Activated naive CD4-positive, alpha-beta T cell treated with anti-CD3 and anti-CD28 coated beads for 36 hours (primary cell): ENCODE measurements at regions not wholly inside any gene's neighbourhood (a gene's known extent, or its start where the extent isn't known, plus 50 kb on each side); places are given as distances from the start of the nearest gene placed in this dataset.
"Not testable (repeated sequence)": the region's sequence is repeated elsewhere in the genome, so short reads cannot be mapped to it uniquely, and the experiment has no call there.

Experiments
- CTCF ChIA-PET: fragments of 350-600 bp; sonication (Branson Sonifier 250); formaldehyde crosslinking; loops from one replicate; lab custom pipeline; 2021; ENCODE audit warnings: antibody characterized with exemption; lab: Charles Lee
- DNase-seq: peaks from one replicate; pipeline ENCODE4 v3.0.0-alpha.2; 2020
- H3K27ac Mint-ChIP-seq: one replicate; pipeline ENCODE4 v1.8.0; 2021; ENCODE audit warnings: mild to moderate bottlenecking, mixed read lengths
- H3K27me3 Mint-ChIP-seq: one replicate; pipeline ENCODE4 v1.8.0; 2021; ENCODE audit warnings: low read depth, mixed read lengths
- H3K36me3 Mint-ChIP-seq: one replicate; pipeline ENCODE4 v1.8.0; 2021; ENCODE audit warnings: low read depth, mixed read lengths
- H3K4me1 Mint-ChIP-seq: one replicate; pipeline ENCODE4 v1.8.0; 2021; ENCODE audit warnings: low read depth, mixed read lengths
- H3K4me3 Mint-ChIP-seq: one replicate; pipeline ENCODE4 v1.8.0; 2021; ENCODE audit warnings: mild to moderate bottlenecking, moderate library complexity, mixed read lengths
- H3K9me3 Mint-ChIP-seq: one replicate; pipeline ENCODE4 v1.8.0; 2021; ENCODE audit warnings: mixed read lengths
- intact Hi-C: fragments of 100-400 bp; cut with micrococcal nuclease; formaldehyde crosslinking; loops from one replicate; pipeline ENCODE4 v1.15.1; 2023

DNA sequence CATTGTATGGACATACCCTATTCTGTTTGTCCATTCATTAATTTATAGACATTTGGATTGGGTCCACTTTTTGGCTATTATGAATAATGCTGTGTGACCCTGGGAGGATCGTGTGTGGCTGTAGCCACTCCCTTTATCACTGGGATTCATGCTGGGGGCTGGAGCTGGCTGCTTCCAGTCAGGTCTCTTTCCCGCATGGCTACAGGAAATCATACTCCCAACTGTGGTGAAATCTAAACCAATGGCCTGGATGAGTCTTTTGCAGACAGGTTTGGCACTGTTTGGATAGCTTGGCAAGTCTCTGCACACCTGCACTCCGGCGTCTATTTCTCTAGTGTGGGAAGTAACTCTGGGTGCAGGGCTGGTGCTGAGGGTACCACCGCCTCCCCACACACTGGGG lies 80.4 kb downstream of the RIN2 start:
- no peak overlapping the region for H3K4me3 Mint-ChIP-seq
- intact Hi-C loops: no loop called here
- no peaks in the 10 kb centered on the region for H3K4me1 Mint-ChIP-seq
- CTCF ChIA-PET: no interaction called here
- no peak for DNase-seq
- H3K27me3 Mint-ChIP-seq: peaks cover 5% of the 10 kb centered on the region
- H3K9me3 Mint-ChIP-seq: no peaks in the 10 kb centered on the region
- no peak overlapping the region for H3K27ac Mint-ChIP-seq
- no peaks in the 10 kb centered on the region for H3K36me3 Mint-ChIP-seq

DNA sequence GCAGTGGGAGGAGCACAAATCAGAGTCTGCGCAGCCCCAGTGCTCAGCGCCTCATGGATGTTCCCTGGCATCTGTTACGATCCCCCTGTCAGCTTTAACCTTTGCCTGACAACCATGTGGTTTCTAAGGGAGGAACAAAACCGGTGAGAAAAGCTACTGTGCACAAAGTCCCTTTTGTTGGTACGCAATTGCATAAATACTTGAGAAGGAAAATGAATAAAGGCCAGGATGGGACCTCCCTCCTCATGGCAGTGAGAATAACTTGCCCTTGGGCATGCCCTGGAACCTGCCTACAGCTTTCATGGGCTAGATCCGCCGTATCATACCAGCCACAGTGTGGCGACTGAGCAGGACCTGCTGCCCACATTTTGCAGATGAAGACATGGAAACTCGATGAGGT lies 81.0 kb downstream of the RIN2 start:
- H3K36me3 Mint-ChIP-seq: no peaks in the 10 kb centered on the region
- H3K4me3 Mint-ChIP-seq: no peak overlapping the region
- intact Hi-C loops: no loop called here
- H3K27me3 Mint-ChIP-seq: peaks cover 5% of the 10 kb centered on the region
- H3K27ac Mint-ChIP-seq: no peak overlapping the region
- CTCF ChIA-PET: no interaction called here
- no peaks in the 10 kb centered on the region for H3K4me1 Mint-ChIP-seq
- DNase-seq: no peak
- H3K9me3 Mint-ChIP-seq: no peaks in the 10 kb centered on the region

DNA sequence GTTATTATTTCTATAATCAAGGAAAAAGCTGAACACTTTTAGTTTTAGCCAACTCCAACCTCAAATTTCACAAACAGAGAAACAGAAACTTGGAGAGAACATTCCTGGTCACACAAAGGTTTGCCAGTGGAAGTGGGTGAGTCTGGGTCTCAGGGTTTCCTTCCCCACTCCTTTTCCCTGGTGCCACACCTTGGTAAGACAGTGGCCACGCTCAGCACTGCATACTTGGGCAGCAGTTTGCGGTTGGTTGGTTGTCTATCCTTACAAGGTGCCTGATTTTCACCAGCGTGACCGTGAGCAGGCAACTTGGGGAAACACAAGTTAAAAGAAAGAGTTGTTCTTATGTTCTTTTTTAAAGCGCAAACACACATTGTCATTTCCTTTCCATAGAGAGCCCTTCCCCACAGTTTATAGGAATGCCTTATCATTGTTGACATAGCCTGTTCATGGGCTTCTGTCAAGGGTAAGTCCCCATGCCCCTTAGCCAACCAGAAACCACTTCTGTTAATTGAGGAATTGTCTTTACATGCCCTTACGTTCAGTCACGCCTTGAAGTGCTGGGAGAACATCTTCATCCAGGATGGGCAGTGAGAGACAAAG lies 82.2 kb downstream of the RIN2 start:
- H3K27me3 Mint-ChIP-seq: peaks cover 5% of the 10 kb centered on the region
- no peak for DNase-seq
- CTCF ChIA-PET: no interaction called here
- H3K27ac Mint-ChIP-seq: no peak overlapping the region
- no peaks in the 10 kb centered on the region for H3K36me3 Mint-ChIP-seq
- intact Hi-C loops: no loop called here
- H3K4me3 Mint-ChIP-seq: no peak overlapping the region
- H3K9me3 Mint-ChIP-seq: peaks cover 2% of the 10 kb centered on the region
- no peaks in the 10 kb centered on the region for H3K4me1 Mint-ChIP-seq

DNA sequence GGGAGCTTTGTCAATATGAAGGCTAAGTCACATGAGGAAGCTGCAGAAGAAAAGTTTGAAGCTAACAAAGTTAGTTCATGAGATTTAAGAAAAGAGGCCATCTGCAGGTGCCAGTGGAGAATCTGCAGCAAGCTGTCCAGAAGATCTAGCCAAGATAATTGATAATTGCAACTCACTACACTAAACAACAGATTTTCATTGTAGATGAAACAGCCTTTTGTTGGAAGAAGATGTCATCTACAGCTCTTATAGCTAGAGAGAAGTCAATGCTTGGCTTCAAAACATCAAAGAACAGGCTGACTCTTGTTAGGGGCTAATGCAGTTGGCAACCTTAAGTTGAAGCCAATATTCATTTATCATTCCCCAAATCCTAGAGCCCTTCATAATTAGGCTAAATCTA lies 83.7 kb downstream of the RIN2 start:
- Mint-ChIP-seq H3K4me3 (no peak overlapping the region), H3K36me3 (no peaks in the 10 kb centered on the region), H3K27ac (no peak overlapping the region), H3K27me3 (peaks cover 8% of the 10 kb centered on the region), H3K9me3 (peaks cover 4% of the 10 kb centered on the region), H3K4me1 (no peaks in the 10 kb centered on the region)
- no peak for DNase-seq
- CTCF ChIA-PET: no interaction called here
- intact Hi-C loops: no loop called here

DNA sequence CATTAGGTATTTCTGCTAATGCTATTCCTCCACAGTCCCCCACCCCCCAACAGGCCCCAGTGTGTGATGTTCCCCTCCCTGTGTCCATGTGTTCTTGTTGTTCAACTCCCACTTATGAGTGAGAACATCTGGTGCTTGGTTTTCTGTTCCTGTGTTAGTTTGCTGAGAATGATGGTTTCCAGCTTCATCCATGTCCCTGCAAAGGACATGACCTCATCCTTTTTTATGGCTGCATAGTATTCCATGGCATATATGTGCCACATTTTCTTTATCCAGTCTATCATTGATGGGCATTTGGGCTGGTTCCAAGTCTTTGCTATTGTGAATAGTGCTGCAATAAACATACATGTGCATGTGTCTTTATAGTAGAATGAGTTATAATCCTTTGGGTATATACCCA lies 86.8 kb downstream of the RIN2 start:
- H3K36me3 Mint-ChIP-seq, DNase-seq, H3K27me3 Mint-ChIP-seq, intact Hi-C loops, H3K4me3 Mint-ChIP-seq, H3K27ac Mint-ChIP-seq, H3K4me1 Mint-ChIP-seq, H3K9me3 Mint-ChIP-seq, CTCF ChIA-PET: not testable (repeated sequence)

DNA sequence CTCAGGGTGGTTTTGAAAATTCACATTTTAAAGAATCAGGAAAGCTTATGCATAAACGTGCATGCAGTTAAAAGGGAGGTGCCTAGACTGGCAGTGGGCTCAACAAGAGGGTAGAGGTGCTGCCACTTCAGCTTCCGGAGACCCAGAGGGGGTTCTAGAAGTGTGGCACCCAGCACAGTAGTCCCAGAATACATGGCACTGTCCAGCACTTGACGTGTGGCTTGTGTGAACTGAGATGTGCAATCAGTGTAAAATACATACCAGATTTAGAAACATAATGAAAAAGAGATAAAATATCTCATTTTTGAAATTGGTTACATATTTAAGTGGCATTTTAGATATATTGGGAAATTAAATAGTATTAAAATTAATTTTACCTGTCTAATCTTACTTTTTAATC lies 89.3 kb downstream of the RIN2 start:
- DNase-seq: no peak
- no peaks in the 10 kb centered on the region for H3K36me3 Mint-ChIP-seq
- CTCF ChIA-PET: no interaction called here

DNA sequence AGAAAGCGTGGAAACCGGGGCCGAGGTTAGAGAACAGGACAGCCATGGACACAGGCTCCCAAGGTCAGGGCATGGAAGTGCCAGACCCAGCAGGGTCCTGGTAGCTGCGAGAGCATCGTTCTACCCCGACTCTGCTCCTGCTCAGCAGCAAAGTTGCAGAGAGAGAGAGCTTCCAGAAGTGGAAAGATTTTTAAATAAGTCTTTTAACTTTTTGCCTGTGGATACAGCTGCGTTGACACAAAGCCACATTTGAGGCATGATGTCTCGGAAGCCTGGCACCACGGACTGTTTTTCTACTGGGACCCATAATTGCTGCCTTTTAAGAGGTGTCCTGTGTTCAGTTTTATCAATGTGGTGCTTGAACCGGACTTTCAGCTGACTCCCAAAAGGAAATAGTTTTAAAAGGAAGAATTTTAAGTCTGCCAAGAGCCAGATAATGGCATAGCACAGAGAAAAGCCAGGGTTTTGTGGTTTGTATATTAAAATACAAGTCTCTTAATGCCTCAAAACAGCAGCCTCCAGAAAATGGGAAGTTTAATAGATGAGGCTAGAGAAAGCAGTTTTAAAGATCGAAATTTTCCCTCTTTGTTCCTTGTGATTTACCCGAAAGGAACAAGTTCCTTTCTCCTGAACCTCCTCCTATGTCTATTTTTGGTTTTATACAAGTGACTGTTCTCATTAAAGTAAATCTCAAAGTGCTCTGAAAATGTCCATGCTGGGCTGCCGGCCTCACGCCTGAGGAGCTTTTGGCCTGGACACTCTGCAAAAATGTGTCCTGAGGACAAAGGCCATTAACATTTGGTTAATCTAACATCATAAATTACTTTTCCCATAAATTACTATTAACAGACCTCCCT lies 91.5 kb downstream of the RIN2 start:
- H3K36me3 Mint-ChIP-seq: no peaks in the 10 kb centered on the region
- peaks cover 7% of the 10 kb centered on the region for H3K9me3 Mint-ChIP-seq
- H3K4me3 Mint-ChIP-seq: no peak overlapping the region
- no peak for DNase-seq
- H3K27ac Mint-ChIP-seq: no peak overlapping the region
- H3K27me3 Mint-ChIP-seq: peaks cover 11% of the 10 kb centered on the region
- intact Hi-C loops: no loop called here
- H3K4me1 Mint-ChIP-seq: no peaks in the 10 kb centered on the region
- CTCF ChIA-PET: no interaction called here

More for the DNA sequence above, 89.3 kb downstream of the RIN2 start:
- Mint-ChIP-seq H3K27ac (no peak overlapping the region), H3K4me3 (no peak overlapping the region), H3K27me3 (peaks cover 11% of the 10 kb centered on the region), H3K4me1 (no peaks in the 10 kb centered on the region), H3K9me3 (peaks cover 4% of the 10 kb centered on the region)
- intact Hi-C loops: no loop called here

DNA sequence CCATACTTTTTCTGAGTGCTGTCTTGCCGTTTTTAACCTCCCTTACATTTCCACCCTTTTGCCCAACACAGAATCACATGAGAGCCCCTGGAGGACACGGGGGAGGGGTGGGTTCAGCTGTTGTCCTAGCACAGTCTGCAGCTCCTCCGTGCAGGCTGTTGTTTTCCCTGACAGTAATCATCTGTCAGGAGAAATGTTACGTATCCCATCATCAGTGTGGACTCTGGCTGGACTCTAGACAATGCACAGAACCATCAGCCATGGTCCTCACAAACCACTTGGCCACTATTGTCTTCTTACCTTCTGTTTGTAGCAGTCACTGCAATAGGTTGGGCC lies 92.1 kb downstream of the RIN2 start:
- intact Hi-C loops: no loop called here
- no peaks in the 10 kb centered on the region for H3K4me1 Mint-ChIP-seq
- peaks cover 4% of the 10 kb centered on the region for H3K9me3 Mint-ChIP-seq
- peaks cover 13% of the 10 kb centered on the region for H3K27me3 Mint-ChIP-seq
- no peaks in the 10 kb centered on the region for H3K36me3 Mint-ChIP-seq
- DNase-seq: no peak
- H3K4me3 Mint-ChIP-seq: no peak overlapping the region
- CTCF ChIA-PET: no interaction called here
- no peak overlapping the region for H3K27ac Mint-ChIP-seq

DNA sequence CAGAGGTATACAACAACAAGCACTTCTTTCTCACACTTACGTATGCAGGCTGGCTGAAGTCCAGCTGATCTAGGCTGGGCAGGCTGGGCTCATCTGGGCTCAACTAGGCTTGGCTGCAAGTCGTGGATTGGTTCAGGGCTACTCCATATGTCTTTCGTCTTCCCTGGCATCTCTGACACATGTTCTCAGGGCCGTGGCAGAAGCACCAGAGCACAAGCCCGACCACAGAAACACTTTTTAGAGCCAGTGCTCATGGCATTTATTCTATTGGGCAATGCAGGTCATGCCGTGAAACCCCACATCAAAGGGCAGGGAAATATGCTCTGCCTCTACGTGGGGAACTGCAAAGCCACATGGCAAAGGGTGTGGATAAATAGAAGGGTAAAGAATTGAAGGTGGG lies 93.8 kb downstream of the RIN2 start:
- intact Hi-C loops: no loop called here
- CTCF ChIA-PET: no interaction called here
- no peak for DNase-seq
- H3K27me3 Mint-ChIP-seq: peaks cover 11% of the 10 kb centered on the region
- peaks cover 3% of the 10 kb centered on the region for H3K9me3 Mint-ChIP-seq
- H3K36me3 Mint-ChIP-seq: no peaks in the 10 kb centered on the region
- no peak overlapping the region for H3K4me3 Mint-ChIP-seq
- no peaks in the 10 kb centered on the region for H3K4me1 Mint-ChIP-seq
- no peak overlapping the region for H3K27ac Mint-ChIP-seq

DNA sequence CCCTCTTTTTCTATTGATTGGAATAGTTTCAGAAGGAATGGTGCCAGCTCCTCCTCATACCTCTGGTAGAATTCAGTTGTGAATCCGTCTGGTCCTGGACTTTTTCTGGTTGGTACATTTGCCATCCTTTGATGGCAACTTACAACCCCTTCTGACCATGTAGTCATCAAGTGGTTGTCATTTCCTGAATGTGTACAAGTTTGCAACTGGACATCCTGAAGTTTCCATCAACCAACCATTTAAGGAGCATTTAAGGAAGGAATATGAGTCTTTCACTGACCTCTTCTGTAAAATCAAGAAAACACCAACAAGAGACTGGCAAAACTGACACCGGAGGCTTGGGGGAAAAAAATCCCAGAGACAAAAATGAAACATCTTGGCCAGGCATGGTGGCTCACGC lies 97.4 kb downstream of the RIN2 start:
- no peaks in the 10 kb centered on the region for H3K4me1 Mint-ChIP-seq
- intact Hi-C loops: no loop called here
- H3K36me3 Mint-ChIP-seq: no peaks in the 10 kb centered on the region
- H3K9me3 Mint-ChIP-seq: peaks cover 3% of the 10 kb centered on the region
- peaks cover 8% of the 10 kb centered on the region for H3K27me3 Mint-ChIP-seq
- H3K27ac Mint-ChIP-seq: no peak overlapping the region
- H3K4me3 Mint-ChIP-seq: no peak overlapping the region
- CTCF ChIA-PET: no interaction called here
- no peak for DNase-seq

DNA sequence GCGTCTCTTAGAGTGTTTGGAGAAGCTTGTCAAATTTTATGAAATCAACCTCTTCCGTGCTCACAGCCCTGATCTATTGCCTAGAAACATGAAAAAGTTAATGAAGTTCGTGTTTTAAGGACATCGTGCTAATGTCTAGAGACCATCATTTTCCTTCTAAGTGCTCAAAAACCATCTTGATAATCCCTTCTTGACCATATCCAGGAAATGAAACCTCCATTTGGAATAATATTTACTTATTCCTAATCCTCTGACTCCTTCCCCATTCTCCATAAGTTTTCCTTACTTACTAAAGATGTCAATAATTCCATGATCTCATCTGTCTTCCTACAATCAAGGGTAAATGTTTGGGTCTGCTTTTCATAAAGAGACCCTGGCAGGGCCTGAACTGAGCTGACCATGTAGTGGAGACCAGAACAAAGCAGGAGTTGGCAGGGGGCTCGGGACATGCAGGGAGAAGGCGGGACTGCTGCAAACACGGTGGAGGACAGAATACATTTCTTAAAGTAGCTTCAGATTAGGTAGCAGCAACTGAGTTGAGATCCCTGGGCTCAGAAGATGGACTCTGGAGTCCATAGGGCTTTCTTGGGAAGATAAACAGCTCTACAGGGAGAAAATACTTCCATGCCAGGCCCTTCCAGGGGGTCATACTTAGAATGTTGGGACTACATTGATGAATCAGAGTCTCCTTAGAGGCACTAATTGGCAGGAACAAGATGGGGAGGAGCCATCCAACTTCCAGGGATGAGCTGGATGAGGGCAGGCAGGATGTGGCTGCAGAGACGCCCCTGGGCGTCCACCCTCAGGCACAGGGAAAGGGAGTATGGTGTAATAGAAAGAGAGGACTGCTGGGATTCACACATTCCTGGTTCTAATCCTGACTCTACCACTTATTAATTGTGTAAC lies 100.7 kb downstream of the RIN2 start:
- DNase-seq: no peak
- CTCF ChIA-PET: no interaction called here
- Mint-ChIP-seq H3K27me3 (peaks cover 17% of the 10 kb centered on the region), H3K4me3 (no peak overlapping the region), H3K36me3 (no peaks in the 10 kb centered on the region), H3K9me3 (peaks cover 3% of the 10 kb centered on the region), H3K4me1 (no peaks in the 10 kb centered on the region), H3K27ac (no peak overlapping the region)
- intact Hi-C loops: no loop called here

DNA sequence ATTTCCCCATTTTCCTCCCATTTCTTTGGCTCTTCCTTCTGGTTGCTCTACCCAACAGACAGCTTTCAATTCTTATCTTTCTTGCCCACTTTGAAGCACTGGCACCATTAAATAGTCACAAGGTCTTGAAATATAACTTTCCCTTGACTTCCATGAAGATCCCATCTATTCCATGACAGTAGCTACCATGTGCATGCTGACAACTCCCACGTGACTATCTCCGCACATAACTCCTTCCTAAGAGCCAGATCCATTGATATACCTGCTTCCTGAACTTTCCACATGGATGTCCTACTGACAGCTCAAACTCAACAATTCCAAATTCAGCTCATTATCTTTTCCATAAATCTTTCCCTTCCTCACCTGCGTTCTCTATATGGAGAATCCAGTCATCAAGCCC lies 101.4 kb downstream of the RIN2 start:
- Mint-ChIP-seq H3K27me3 (peaks cover 17% of the 10 kb centered on the region), H3K27ac (no peak overlapping the region), H3K4me1 (no peaks in the 10 kb centered on the region), H3K4me3 (no peak overlapping the region), H3K9me3 (peaks cover 1% of the 10 kb centered on the region), H3K36me3 (no peaks in the 10 kb centered on the region)
- no peak for DNase-seq
- intact Hi-C loops: no loop called here
- CTCF ChIA-PET: no interaction called here
